IMR-90 (cell line): ENCODE measurements at regions not wholly inside any gene's neighbourhood (a gene's known extent, or its start where the extent isn't known, plus 50 kb on each side); places are given as distances from the start of the nearest gene placed in this dataset.

Source experiments
- CTCF ChIP-seq: conservative IDR thresholded peaks from 2 replicates; pipeline ENCODE4 v1.5.1; 2012; ENCODE audit warnings: mild to moderate bottlenecking, low read depth, low read length, improper control_type of control experiment
- MAFK ChIP-seq: IDR thresholded peaks from 2 replicates; pipeline ENCODE4 v1.6.1; 2012; ENCODE audit warnings: low read depth, low read length, improper control_type of control experiment
- RAD21 ChIP-seq: IDR thresholded peaks from 2 replicates; pipeline ENCODE4 v1.6.1; 2012; ENCODE audit warnings: low read length, improper control_type of control experiment
- RFX5 ChIP-seq: IDR thresholded peaks from 2 replicates; pipeline ENCODE4 v1.8.0; 2012; ENCODE audit warnings: low read depth, mild to moderate bottlenecking, low read length, moderate library complexity

GRCh38 chr6:1016329-1017302, 295.3 kb upstream of the FOXQ1 start:
- TF ChIP-seq RFX5 (no peak), CTCF (no peak), MAFK (no peak), RAD21 (no peak)
